GM21390 (cell line): ENCODE measurements at regions not wholly inside any gene's neighbourhood (a gene's known extent, or its start where the extent isn't known, plus 50 kb on each side); places are given as distances from the start of the nearest gene placed in this dataset.

ENCODE experiments used
- ATAC-seq: cut with Tn5 transposase; IDR thresholded peaks from one replicate; pipeline ENCODE4 v1.9.1; 2021; ENCODE audit not compliant: unreplicated experiment

GRCh38 chr4:125070861-125071260, 243.9 kb upstream of the FAT4 start:
- no peak for ATAC-seq

DNA sequence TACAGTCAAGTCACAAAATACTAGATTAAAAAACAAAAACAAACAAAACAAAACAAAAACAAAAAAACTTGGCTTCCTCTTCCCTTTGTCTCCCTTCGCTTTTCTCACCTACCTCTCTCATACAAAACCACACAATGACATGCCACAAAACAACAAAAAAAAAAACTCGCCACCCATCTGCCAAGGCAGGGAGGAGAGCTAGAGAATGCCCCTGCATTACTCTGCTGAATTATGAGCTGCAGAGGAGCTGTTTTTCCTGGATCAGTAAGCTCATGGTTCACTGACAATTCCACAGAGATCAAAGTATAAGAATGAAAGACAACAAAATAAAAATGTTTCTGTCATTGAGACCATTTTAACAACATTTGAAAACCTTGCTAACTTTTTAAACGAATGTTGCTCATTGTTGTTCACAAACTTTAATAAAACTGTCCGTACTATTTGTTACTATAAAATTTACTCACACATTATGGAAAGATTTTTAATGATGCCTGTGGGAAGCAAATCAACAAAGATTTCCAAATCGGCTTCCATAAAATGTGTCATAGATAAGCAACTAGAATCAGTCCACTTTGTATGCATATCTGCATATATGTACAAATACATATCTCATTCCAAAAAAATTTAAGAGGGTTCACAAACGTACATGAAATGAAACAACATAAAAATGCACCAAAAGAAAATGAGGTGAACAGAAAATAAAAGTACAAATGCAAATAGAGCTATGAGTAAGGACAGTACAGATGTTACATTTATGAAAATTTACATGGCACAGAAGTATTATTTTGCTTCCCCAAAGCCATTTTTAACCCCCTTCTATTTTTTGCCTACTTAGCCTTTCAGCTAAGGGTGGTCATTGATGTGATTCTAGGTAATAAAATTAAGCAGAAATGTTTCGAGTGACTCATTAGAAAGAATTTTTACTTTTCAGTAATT, 252.4 kb upstream of the FAT4 start:
- ATAC-seq, result no peak

- ATAC-seq, result no peak
Measured at GRCh38 chr4:125060376-125060775, 254.4 kb upstream of the FAT4 start.

- no peak for ATAC-seq
Measured at GRCh38 chr4:125049711-125050110, 265.0 kb upstream of the FAT4 start.

GRCh38 chr4:125045311-125045710, 269.4 kb upstream of the FAT4 start:
- no peak for ATAC-seq

DNA sequence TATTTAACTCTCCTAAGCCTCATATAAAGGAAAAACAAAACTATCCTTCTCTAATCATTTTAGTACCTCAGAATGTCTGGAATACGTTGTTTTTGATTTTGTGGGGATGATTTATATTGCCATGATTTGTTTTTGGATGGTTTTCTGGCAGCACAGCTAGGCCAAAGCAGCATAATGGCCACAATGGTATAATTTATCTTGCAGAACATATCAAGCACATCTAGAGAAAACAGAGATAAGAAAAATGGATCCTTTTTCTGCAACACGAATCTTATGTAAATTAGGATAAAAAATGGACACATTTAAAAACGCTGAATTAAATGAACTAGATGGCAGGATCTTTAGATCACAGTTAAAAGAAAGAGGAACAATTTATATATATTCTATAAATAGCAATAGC, 269.9 kb upstream of the FAT4 start:
- no peak for ATAC-seq

GRCh38 chr4:125043486-125043885, 271.3 kb upstream of the FAT4 start:
- no peak for ATAC-seq

DNA sequence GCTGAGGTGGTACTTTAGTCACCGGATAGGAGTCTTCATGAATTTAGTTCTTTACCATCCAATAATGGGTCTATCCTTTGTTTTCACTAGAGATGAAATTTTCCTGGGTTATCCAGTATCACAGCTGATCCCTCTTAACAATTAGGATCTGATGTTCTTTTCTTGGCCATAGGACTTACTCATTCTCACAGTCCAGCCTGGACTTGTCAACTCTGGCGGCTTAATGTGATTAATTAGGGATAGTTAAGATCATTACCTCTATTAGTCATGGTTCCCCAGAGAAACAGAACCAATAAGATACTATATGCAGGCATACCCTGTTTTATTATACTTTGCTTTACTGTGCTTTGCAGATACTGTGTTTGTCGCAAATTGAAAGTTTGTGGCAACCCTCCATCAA, 272.7 kb upstream of the FAT4 start:
- ATAC-seq, result no peak

DNA sequence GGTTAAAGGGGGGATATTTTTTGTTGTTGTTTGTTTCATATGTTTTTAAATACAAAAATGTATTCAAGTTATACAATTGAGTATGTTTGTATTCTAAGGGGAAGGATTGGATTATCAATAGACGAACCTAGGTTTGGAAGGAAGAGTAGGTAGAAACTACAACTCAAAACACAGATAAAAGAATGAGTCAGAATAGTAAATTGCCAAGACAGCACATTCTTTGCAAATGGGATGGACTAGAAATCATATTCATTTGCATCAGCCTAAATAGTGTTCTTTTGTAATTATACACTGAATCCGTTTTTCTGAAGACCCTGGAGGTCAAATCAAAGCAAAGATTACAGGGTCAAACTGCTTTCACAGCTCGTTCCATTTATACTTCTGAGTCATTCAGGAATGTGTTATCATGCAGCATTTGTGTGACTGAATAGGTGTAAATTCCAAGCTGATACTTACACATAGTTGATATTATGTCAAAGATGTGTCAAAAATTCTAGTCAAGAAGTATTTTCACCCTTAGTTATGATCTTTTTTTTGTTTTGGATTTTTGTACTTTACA, 273.3 kb upstream of the FAT4 start:
- ATAC-seq, result no peak

DNA sequence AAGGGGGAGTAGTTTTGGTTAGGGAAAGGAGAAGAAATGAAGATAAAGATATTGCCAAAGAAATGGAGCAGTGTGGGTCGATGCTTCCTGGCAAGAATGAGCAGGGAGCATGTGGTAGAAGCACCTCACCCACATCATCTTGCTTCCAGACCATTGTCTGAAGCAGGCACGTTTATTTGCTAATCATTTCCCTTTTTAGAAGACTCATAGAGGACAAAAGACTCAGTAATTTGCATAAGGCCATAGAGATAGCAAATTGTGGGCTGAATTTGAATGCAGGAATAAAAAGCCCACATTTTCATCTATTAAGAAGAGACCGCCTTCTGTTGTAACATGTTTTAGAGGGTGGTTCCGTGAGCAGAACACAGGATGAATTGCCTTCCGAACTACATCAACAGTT, 275.2 kb upstream of the FAT4 start:
- ATAC-seq, result no peak

DNA sequence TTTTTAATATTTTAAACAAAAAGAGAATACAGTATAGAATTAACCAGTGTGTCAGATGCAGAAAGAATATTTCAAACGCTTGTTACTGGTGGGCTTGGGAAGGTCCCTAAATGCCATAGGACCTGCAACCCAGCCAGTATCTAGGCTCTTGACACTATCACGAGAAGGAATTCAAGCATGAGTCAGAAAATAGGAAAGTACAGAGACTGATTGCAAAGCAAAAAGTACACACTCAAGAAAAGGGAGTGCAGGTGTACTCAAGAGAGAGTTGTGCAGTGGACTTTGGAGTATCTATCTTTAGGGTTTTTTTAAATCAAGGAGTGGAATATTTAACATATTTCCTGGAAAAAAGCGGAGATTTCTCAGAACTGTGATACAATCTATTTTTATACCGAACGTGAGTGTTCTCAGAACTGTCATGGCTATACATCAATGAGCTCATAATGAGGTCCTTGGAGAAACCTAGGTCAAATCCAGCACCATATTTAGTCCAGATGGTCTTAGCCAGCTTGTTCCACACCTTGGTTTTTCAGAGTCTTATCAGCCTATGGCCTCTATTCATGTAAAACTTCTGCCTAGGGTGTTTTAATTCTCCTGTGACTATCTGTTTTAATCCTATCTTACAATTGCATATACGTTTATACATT, 291.8 kb upstream of the FAT4 start:
- ATAC-seq, result no peak

- no peak for ATAC-seq
Measured at GRCh38 chr4:125021189-125021588, 293.6 kb upstream of the FAT4 start.

GRCh38 chr4:125020089-125021034, 294.4 kb upstream of the FAT4 start:
- no peak for ATAC-seq

GRCh38 chr4:125016892-125017299, 297.9 kb upstream of the FAT4 start:
- no peak for ATAC-seq

DNA sequence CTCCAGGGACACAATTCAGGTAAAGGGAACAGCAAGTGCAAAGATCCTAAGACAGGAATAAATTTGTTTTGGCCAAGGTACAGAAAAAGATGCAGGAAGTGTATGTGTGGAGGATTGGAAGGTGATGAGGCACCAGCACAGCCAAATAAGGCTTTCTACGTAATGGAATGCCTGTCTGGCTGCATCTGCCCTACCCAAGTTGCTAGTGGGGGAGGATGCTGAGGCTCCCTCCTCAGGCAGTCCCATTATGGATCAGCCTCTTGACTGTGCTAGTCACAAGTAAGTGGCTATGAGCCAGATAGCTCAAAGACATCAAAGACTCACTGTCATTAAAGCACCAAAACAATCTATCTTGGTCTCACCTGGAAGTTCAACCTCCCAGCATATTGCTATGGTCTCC, 300.9 kb upstream of the FAT4 start:
- no peak for ATAC-seq

- ATAC-seq, result no peak
Measured at GRCh38 chr4:125011646-125012045, 299.1 kb upstream of the ANKRD50 start.

DNA sequence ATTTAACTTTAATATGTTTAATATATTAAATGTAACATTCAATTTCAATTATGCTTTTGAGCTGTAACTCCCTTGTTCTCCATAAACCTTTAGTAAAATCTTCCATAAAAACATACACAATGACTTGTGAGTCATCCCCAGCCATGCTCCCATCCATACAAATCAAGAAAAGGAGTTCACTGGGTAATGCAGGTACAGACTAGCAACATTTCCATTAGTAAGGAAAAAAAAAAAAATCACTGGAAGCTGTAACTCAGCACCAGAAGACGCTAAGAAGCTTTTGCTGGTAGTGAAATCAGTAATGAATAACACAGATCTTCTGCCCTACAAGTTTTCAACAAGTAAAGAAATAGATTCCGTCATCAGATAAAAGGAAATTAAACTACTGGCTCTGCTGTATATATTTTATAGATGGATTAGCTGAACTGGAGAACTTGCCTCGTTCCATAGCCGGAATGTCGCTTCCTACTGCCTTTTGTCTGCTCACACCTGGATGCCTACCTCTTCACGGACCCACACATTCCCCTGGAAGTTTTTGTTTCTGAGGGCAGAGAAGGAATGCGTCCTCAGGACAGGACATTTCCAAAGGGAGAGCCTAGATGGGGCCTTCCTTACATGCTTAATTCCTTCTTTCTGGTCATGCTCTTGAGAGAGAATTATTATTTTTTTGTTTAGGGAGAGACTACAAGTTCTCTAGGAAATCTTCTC, 298.4 kb upstream of the ANKRD50 start:
- ATAC-seq, result no peak

DNA sequence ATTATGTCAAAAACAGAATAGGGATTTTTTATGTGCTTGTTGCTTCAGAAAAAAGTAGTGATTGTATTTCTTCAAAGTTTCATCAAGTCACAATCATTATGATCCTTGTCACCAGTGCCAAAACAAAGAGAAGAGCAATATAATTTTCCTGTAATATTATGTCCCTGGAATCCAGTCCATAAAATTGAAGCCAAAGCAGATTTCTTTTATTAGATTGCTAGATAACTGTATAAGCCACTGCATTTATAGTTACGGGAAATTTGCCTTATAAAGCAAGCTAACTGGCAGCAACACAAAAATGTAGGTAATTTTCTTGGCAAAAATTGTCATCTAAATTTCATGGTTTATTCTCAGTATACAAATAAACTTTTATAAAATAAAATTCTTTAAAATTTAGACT, 296.1 kb upstream of the ANKRD50 start:
- ATAC-seq, result no peak

DNA sequence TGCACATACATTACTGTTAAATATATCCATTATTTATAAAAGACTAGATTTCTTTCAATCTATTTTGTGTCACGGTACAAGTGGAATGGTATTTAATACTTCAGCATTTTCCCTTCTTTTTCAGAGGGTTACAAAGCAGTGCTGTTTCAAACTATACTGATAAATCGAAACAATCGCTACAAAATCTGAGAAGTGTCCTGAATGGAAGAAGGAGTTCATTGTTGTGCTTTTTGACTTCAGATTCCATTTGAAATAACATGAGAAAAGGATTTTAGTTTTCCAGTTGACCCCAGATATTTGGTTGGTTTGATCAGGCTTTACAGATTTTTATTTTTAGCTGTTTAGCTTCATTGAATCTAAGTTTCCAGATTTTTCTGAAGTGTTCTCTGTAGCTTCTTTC, 292.1 kb upstream of the ANKRD50 start:
- ATAC-seq, result no peak

GRCh38 chr4:125003840-125004239, 291.3 kb upstream of the ANKRD50 start:
- ATAC-seq, result no peak
